ENCODE measurements at regions not wholly inside any gene's neighbourhood (a gene's known extent, or its start where the extent isn't known, plus 50 kb on each side); places are given as distances from the start of the nearest gene placed in this dataset.
"Not testable (repeated sequence)": the region's sequence is repeated elsewhere in the genome, so short reads cannot be mapped to it uniquely, and the experiment has no call there.

GRCh38 chr13:91032104-91032503 is 315.4 kb upstream of the MIR17HG start:
- no peak for DNase-seq

GRCh38 chr13:91036886-91037285 is 310.6 kb upstream of the MIR17HG start:
- DNase-seq: no peak

- DNase-seq: no peak
These were observed 304.6 kb upstream of the MIR17HG start for GRCh38 chr13:91042870-91043269.

GRCh38 chr13:91045351-91046034 is 302.0 kb upstream of the MIR17HG start:
- no peak for DNase-seq

- DNase-seq: no peak
These were observed 300.7 kb upstream of the MIR17HG start for GRCh38 chr13:91046715-91047327.

GRCh38 chr13:91050970-91051369 is 296.5 kb upstream of the MIR17HG start:
- no peak for DNase-seq

- no peak for DNase-seq
These were observed 294.6 kb upstream of the MIR17HG start for GRCh38 chr13:91052876-91053275.

GRCh38 chr13:91053318-91054065 is 294.0 kb upstream of the MIR17HG start:
- DNase-seq: no peak

GRCh38 chr13:91054902-91055301 is 292.6 kb upstream of the MIR17HG start:
- no peak for DNase-seq

GRCh38 chr13:91056746-91057145 is 290.7 kb upstream of the MIR17HG start:
- DNase-seq: no peak

- not testable (repeated sequence) for DNase-seq
These were observed 290.0 kb upstream of the MIR17HG start for GRCh38 chr13:91057507-91057906.

GRCh38 chr13:91058066-91058465 is 289.4 kb upstream of the MIR17HG start:
- DNase-seq: no peak

GRCh38 chr13:91058919-91059318 is 288.6 kb upstream of the MIR17HG start:
- DNase-seq: no peak

- DNase-seq: no peak
These were observed 280.7 kb upstream of the MIR17HG start for GRCh38 chr13:91066745-91067144.

GRCh38 chr13:91072486-91072885 is 275.0 kb upstream of the MIR17HG start:
- no peak for DNase-seq

GRCh38 chr13:91074091-91074490 is 273.4 kb upstream of the MIR17HG start:
- DNase-seq: no peak

GRCh38 chr13:91076830-91077229 is 270.7 kb upstream of the MIR17HG start:
- no peak for DNase-seq

GRCh38 chr13:91078093-91078679 is 269.3 kb upstream of the MIR17HG start:
- DNase-seq: no peak

GRCh38 chr13:91079176-91079575 is 268.3 kb upstream of the MIR17HG start:
- DNase-seq: no peak

- DNase-seq: no peak
These were observed 262.4 kb upstream of the MIR17HG start for GRCh38 chr13:91085127-91085526.

- DNase-seq: no peak
These were observed 260.4 kb upstream of the MIR17HG start for GRCh38 chr13:91086936-91087716.

- DNase-seq: no peak
These were observed 250.2 kb upstream of the MIR17HG start for GRCh38 chr13:91097269-91097668.

GRCh38 chr13:91099877-91100276 is 247.6 kb upstream of the MIR17HG start:
- no peak for DNase-seq
